Kidney (tissue), 13 donors: ENCODE measurements at regions not wholly inside any gene's neighbourhood (a gene's known extent, or its start where the extent isn't known, plus 50 kb on each side); places are given as distances from the start of the nearest gene placed in this dataset.

Source experiments
- DNase-seq, 5 donors: peaks; one replicate each; pipeline ENCODE4 v3.0.0-alpha.2; 2013 to 2020
- FAIRE-seq: peaks from 2 replicates; lab custom pipeline; 2012; peaks lifted over from hg19 to GRCh38; lab: Jason Lieb, UNC
- H3K27ac ChIP-seq, 2 donors: one replicate each; pipeline ENCODE4 v1.7.0; 2013; ENCODE audit warnings: low read depth in 2 of 2, low read length in 2 of 2, inconsistent platforms in 1 of 2
- H3K27me3 ChIP-seq: one replicate; pipeline ENCODE4 v1.7.1; 2013; ENCODE audit warnings: low read length, inconsistent platforms; ENCODE audit not compliant: control insufficient read depth, insufficient read depth
- H3K36me3 ChIP-seq, 3 donors: one replicate each; pipeline versions ENCODE4 v1.7.0 to v1.7.1; 2013; ENCODE audit warnings: low read length in 3 of 3, control low read depth in 1 of 3, inconsistent platforms in 1 of 3; ENCODE audit not compliant: insufficient read depth in 3 of 3, control insufficient read depth in 2 of 3
- H3K4me1 ChIP-seq, 3 donors: one replicate each; pipeline versions ENCODE4 v1.7.0 to v1.7.1; 2013; ENCODE audit warnings: low read length in 3 of 3, inconsistent platforms in 1 of 3, low read depth in 1 of 3; ENCODE audit not compliant: control insufficient read depth in 2 of 3, insufficient read depth in 2 of 3
- H3K4me3 ChIP-seq, 3 donors: one replicate each; pipeline versions ENCODE4 v1.7.0 to v1.8.1; 2013; ENCODE audit warnings: low read length in 3 of 3, control low read depth in 1 of 3, inconsistent platforms in 1 of 3
- H3K9ac ChIP-seq, 3 donors: one replicate each; pipeline versions ENCODE4 v1.7.0 to v1.7.1; 2013; ENCODE audit warnings: low read length in 3 of 3, control low read depth in 1 of 3, inconsistent platforms in 1 of 3
- H3K9me3 ChIP-seq, 3 donors: one replicate each; pipeline versions ENCODE4 v1.7.0 to v1.7.1; 2013; ENCODE audit warnings: low read length in 3 of 3, control low read depth in 1 of 3, inconsistent platforms in 1 of 3; ENCODE audit not compliant: control insufficient read depth in 2 of 3, insufficient read depth in 1 of 3
- intact Hi-C: fragments of 100-400 bp; cut with DNase I; formaldehyde crosslinking; loops from one replicate; pipeline ENCODE4 v1.11.1; 2022
- TF ChIP-seq, protein P1 (sequence below): IDR thresholded peaks from 3 replicates; pipeline ENCODE4 v1.5.1; 2012; ENCODE audit warnings: mild to moderate bottlenecking, moderate library complexity, borderline replicate concordance; ENCODE audit not compliant: insufficient read depth; ENCODE audit errors: extremely low read depth
- donor health status: control.
- donor health status: control.
- donor health status: control.
- donor health status: control.
- donor health status: control.
- donor health status: DM: yes; HTN: yes; CAD: no.
- donor health status: Normal renal cell carcinoma (clear cell type).

DNA sequence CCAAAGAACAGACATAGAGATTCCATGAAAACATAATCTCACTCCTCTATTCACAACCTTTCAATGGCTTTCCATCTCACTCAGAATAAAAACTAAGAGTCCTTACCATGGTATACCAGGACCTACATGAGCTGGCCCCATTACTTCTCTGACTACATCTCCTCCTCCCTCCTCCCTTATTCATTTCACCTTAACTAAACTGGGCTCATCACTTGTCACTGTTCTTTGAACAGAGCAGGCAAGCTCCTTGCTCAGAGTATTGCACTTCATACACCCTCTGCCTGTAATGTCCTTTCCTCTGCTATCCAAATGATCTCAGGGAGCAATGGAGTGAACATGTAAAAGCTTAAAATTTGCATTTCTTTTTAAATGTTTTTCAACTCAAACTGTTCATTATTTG, 142.0 kb downstream of the MRPL39 start:
- H3K4me3 ChIP-seq: no peak overlapping the region
- intact Hi-C loops: no loop called here
- no peak overlapping the region for H3K27ac ChIP-seq
- TF ChIP-seq, protein P1, sequence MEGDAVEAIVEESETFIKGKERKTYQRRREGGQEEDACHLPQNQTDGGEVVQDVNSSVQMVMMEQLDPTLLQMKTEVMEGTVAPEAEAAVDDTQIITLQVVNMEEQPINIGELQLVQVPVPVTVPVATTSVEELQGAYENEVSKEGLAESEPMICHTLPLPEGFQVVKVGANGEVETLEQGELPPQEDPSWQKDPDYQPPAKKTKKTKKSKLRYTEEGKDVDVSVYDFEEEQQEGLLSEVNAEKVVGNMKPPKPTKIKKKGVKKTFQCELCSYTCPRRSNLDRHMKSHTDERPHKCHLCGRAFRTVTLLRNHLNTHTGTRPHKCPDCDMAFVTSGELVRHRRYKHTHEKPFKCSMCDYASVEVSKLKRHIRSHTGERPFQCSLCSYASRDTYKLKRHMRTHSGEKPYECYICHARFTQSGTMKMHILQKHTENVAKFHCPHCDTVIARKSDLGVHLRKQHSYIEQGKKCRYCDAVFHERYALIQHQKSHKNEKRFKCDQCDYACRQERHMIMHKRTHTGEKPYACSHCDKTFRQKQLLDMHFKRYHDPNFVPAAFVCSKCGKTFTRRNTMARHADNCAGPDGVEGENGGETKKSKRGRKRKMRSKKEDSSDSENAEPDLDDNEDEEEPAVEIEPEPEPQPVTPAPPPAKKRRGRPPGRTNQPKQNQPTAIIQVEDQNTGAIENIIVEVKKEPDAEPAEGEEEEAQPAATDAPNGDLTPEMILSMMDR: no peak
- H3K27me3 ChIP-seq: no peaks in the 10 kb centered on the region
- no peak overlapping the region for H3K9ac ChIP-seq
- H3K4me1 ChIP-seq: no peaks in the 10 kb centered on the region
- FAIRE-seq (no peak), DNase-seq (no peak)
- no peaks in the 10 kb centered on the region for H3K9me3 ChIP-seq
- H3K36me3 ChIP-seq: no peaks in the 10 kb centered on the region

DNA sequence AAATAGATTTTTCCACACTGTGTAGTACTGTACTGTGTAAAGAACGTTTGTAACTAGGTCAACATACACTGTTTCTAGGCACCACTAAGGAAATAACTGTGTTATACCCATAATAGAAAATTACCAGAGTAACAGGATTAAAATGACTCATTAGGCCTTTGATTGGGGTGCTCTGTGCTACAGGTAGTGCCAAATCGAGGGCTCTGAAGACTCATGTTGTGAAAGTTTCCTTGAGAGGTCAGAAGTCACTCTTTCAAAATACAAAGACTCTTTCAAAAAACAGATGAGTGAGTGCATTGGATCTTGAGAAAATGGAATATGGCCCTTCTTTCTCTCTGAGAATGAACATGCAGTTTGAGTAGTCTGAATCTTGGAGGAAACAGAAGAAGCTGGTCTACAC, 143.0 kb downstream of the MRPL39 start:
- TF ChIP-seq, protein P1: no peak
- intact Hi-C loops: no loop called here
- no peaks in the 10 kb centered on the region for H3K27me3 ChIP-seq
- H3K9me3 ChIP-seq: no peaks in the 10 kb centered on the region
- DNase-seq: no peak
- no peak for FAIRE-seq
- H3K9ac ChIP-seq: no peak overlapping the region
- no peaks in the 10 kb centered on the region for H3K4me1 ChIP-seq
- no peak overlapping the region for H3K27ac ChIP-seq
- H3K36me3 ChIP-seq: no peaks in the 10 kb centered on the region
- no peak overlapping the region for H3K4me3 ChIP-seq

DNA sequence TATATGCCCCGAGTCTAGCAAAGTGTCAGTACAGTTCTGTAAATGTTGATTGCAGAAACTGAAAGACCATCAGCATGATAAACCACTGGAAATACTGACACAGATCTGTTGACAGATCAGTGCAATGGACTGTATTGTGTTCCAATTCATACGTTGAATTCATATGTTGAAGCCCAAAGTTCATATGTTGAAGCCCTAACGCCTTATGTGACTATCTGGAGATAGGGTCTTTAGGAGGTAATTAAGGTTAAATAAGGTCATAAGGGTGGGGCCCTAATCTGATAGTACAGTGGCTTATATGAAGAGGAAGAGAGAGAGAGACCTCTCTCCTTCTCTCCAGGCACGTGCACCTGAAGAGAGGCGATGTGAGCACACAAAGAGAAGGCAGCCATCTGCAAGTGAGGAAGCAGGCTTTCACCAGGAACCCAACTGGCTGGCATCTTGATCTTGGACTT, 144.7 kb downstream of the MRPL39 start:
- Histone ChIP-seq H3K9ac (no peak overlapping the region), H3K27ac (no peak overlapping the region), H3K27me3 (no peaks in the 10 kb centered on the region), H3K36me3 (no peaks in the 10 kb centered on the region), H3K9me3 (no peaks in the 10 kb centered on the region), H3K4me3 (no peak overlapping the region), H3K4me1 (no peaks in the 10 kb centered on the region)
- DNase-seq (no peak), FAIRE-seq (no peak)
- intact Hi-C loops: no loop called here
- TF ChIP-seq, protein P1: no peak

DNA sequence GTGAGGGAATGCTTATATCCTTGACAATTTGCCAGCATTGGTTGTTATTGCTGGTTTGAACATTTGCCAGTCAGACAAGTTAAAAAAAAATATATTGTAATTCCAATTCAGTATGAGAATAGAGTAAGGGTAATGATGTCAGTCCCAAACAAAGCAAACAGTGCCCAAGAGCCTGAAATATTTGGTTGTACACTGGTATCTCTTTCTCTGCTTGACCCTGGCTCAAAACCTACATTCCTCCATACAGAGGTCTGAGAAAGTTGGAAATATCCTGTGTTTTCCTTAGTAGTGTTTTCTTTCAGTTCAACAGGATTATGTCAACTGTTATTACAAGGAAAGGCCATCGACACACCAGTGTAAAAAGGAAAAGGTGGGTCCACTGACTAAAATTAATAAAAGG, 145.6 kb downstream of the MRPL39 start:
- no peaks in the 10 kb centered on the region for H3K4me1 ChIP-seq
- TF ChIP-seq, protein P1: no peak
- no peak for FAIRE-seq

More for the DNA sequence above, 145.6 kb downstream of the MRPL39 start:
- Histone ChIP-seq H3K27ac (no peak overlapping the region), H3K9ac (no peak overlapping the region), H3K4me3 (no peak overlapping the region), H3K36me3 (no peaks in the 10 kb centered on the region), H3K27me3 (no peaks in the 10 kb centered on the region), H3K9me3 (no peaks in the 10 kb centered on the region)
- intact Hi-C loops: no loop called here
- DNase-seq: peak in 1 of 5 donors; percentile 4
